ENCODE measurements at regions not wholly inside any gene's neighbourhood (a gene's known extent, or its start where the extent isn't known, plus 50 kb on each side); places are given as distances from the start of the nearest gene placed in this dataset.

GRCh38 chr3:109702252-109702651 lies 364.9 kb upstream of the DPPA4 start:
- TF ChIP-seq, protein P1, sequence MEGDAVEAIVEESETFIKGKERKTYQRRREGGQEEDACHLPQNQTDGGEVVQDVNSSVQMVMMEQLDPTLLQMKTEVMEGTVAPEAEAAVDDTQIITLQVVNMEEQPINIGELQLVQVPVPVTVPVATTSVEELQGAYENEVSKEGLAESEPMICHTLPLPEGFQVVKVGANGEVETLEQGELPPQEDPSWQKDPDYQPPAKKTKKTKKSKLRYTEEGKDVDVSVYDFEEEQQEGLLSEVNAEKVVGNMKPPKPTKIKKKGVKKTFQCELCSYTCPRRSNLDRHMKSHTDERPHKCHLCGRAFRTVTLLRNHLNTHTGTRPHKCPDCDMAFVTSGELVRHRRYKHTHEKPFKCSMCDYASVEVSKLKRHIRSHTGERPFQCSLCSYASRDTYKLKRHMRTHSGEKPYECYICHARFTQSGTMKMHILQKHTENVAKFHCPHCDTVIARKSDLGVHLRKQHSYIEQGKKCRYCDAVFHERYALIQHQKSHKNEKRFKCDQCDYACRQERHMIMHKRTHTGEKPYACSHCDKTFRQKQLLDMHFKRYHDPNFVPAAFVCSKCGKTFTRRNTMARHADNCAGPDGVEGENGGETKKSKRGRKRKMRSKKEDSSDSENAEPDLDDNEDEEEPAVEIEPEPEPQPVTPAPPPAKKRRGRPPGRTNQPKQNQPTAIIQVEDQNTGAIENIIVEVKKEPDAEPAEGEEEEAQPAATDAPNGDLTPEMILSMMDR (conservative IDR thresholded peaks at IDR 0.05): no peak
- TF ChIP-seq ZFX (IDR thresholded peaks at IDR 0.05): no peak
